HG03342 (cell line): ENCODE measurements at regions not wholly inside any gene's neighbourhood (a gene's known extent, or its start where the extent isn't known, plus 50 kb on each side); places are given as distances from the start of the nearest gene placed in this dataset.
"Not testable (repeated sequence)": the region's sequence is repeated elsewhere in the genome, so short reads cannot be mapped to it uniquely, and the experiment has no call there.

Experiments
- ATAC-seq: cut with Tn5 transposase; IDR thresholded peaks from one replicate; pipeline ENCODE4 v1.9.1; 2021; ENCODE audit warnings: mild to moderate bottlenecking, moderate library complexity; ENCODE audit not compliant: unreplicated experiment

DNA sequence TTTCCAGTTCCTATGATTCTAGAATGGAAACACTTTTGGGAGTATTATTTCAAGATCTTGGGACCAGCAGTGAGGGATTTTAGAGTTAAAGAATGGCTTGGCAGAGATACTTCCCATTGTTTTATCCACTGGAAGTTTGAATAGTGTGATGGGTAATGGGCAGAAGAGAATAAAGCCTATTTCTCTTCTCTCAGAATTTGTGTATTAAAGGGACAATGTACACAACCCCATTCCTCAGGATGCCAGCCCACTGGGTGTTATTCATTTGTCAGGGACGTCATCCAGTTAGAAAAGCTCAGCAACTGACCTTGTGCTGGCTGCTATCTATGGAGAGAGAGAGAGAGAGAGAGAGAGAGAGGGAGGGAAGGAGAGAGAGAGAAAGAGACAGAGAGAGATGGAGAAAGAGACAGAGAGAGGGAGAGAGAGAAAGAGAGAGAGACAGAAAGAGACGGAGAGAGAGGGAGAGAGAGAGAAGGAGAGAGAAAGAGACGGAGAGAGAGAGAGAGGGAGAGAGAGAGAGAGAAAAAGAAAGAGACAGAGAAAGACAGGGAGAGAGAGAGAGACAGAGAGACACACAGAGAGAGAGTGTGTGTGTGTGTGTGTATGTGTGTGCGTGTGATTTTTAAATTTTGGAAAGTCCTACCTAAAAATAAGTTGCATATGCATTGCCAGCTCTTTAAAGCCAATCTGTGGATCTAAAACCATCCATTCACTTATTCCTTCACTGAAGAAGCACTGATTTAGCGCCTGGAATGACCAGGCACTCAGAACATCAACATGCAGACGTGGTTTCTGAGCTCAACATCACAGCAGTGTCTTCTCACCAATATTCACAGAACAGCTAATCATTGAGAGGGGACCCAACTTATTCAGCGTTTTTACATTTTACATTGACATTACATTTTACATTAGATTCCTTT lies 388.8 kb downstream of the THBS2 start:
- no peak for ATAC-seq

- ATAC-seq: no peak
These were observed 390.2 kb downstream of the THBS2 start for GRCh38 chr6:168863467-168863866.

- no peak for ATAC-seq
These were observed 391.2 kb downstream of the THBS2 start for GRCh38 chr6:168862346-168862980.

DNA sequence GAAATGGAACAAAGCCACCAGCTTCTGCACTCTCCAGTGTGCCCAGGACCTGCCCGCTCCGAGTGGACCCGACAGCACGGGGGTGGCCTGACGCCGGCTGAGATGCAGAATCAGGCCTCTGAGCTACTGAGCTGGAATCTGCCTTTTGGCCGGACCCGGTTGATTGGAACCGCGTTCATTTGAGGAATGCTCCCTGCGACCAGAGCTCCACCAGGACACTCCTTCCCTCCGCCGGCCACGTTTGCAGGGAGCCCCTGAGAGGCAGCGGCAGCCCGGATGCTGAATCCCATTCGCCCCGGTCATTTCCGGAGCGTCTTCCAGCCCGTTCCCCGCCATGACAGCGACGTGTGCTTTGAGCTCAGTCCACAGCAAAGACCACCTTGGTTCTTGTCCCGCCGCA lies 392.7 kb downstream of the THBS2 start:
- no peak for ATAC-seq

DNA sequence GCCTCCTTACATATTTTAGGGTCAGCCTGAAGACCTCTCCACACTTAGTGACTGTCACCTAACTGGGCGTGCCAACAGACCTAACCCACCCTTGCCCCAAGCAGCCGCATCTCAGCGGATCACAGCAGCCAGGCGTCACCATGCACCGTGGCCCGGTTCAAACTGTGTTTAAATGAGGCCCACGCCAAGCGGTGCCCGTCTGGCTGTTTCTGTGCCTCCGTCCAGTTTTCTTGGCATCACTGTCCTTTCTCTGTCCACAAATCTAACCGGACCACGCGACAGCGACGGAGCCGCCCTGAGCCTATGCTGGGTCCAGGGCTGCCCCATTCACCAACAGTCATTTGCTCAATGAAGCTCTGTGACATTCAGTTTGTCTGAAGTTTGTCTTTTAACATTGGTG lies 393.3 kb downstream of the THBS2 start:
- ATAC-seq: no peak

- no peak for ATAC-seq
These were observed 394.7 kb downstream of the THBS2 start for GRCh38 chr6:168858926-168859325.

DNA sequence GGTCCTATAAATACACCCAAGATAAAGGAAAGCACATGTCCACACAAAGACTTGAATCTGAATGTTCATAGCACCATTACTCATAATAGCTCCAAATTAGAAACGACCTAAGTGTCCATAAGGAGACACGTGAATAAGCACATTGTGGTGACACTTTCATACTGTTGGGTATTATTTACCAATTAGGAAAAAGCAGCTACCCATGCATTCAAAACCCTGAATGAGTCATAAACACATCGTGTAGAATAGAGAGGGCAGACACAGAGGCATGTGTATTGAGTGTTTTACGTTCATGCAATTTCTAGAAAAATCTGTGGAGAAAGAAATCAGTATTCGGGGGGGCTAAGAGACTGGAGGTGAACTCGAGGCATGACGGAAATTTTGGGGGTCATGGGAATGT lies 396.7 kb downstream of the THBS2 start:
- no peak for ATAC-seq

DNA sequence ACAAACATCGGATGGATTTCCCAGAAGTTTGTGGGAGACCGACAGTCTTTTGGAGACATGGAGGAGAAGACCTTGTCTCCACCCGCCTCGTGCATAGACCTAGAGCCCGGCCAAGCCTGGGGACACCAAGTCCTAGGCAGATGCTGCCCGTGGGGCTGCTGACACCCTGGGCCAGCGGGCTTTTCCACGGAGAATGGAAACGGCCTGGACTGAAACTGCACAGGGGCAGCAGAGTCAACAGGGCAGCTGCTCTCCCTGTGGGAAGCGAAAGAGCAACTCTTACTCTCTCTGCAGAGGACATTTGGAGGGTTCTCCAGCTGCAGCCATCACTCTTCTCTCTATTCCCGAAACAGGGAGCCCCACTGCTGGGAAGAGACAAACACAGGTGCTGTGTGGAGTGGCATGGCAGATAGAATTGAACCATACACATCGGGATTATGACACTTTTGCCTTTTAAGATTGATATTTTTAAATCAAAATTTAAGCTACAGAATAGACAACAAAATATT lies 401.2 kb downstream of the THBS2 start:
- no peak for ATAC-seq

DNA sequence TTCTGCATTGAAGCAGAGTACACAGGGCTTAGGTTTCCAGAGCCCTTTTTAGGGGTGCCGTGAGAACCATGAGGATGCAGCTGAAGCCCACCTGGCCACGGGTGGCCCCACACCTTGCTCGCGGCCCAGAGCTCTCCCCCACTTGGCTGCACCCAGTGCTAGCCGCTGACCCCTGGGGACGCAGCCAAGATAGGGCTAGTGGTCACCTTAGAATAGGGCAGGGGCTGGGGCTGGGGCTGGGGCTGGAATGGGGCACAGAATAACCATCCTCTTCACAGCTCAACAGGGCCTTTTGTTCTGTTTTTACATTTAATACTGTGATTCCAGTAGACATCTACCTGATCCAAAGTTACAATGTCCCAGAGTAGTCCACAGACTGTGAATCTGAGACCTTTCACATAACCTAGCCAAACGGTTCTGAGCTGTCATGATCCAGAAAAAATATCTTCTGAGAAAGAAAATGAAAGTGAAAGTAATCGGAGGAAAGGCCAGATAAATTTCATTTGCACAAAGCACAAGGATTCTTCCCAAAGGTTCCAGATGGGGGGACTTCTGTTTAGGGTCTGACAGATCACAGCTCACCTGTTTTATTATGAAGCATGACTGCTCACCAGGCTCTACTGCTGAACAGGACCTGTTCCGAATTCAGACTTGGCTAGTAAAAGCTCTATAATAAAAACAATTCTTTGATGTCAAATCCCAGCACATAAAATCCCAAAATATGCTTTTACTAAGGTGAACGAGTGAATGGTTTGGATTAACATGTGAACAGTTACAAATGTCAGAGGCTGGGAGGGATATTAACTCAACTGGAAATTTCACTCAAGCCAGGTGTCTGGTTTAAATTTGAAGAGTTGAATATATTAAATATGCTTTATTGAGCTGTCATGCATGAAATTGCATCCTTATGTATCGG lies 401.9 kb downstream of the THBS2 start:
- ATAC-seq: no peak

GRCh38 chr6:168850027-168850736 lies 403.5 kb downstream of the THBS2 start:
- ATAC-seq: not testable (repeated sequence)

DNA sequence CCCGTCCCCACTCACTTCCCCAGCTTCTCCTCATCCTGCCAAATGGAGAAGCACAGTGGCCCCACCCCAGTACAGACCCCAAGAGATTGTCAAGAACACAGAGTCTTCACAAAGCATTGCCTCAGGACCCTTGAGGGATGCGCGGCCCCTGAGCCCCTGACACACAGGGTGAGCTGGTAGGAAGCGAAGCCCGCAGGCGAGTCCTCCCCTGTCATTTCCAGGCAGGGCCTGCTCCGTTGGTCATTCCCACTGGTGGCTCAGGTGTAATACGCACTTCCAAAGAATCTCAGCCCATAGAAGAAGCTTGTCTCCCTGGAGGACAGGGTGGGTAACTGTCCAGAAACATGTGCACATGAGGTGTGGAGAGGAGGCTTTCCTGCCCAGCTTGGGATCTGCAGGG lies 404.2 kb downstream of the THBS2 start:
- ATAC-seq: no peak

DNA sequence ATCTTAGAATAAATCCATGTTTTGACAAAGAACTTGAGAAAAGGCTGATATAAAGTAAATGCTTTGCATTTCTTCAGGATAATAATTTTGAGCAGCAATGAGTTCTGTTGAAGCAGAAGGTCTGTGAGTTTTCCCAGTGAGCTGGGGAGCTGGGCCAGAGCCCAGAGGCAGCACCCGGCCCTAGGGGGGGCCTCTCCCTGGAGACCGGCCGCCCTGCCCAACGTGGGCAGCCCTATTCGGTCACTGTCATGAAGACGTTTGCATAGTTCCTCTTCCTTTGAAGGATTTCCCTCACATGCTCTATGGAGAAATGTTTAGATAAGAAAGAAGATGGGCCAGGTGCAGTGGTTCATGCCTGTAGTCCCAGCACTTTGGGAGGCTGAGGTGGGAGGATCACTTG lies 404.8 kb downstream of the THBS2 start:
- ATAC-seq: no peak

- ATAC-seq: no peak
These were observed 404.0 kb downstream of the SMOC2 start for GRCh38 chr6:168844821-168845609.

- ATAC-seq: not testable (repeated sequence)
These were observed 401.7 kb downstream of the SMOC2 start for GRCh38 chr6:168842632-168843212.

- no peak for ATAC-seq
These were observed 400.8 kb downstream of the SMOC2 start for GRCh38 chr6:168841609-168842278.

- not testable (repeated sequence) for ATAC-seq
These were observed 399.9 kb downstream of the SMOC2 start for GRCh38 chr6:168840932-168841331.

DNA sequence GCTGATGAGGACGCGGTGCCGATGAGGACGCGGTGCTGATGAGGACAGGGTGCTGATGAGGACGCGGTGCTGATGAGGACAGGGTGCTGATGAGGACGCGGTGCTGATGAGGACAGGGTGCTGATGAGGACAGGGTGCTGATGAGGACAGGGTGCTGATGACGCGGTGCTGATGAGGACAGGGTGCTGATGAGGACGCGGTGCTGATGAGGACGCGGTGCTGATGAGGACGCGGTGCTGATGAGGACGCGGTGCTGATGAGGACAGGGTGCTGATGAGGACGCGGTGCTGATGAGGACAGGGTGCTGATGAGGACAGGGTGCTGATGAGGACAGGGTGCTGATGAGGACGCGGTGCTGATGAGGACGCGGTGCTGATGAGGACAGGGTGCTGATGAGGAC lies 399.3 kb downstream of the SMOC2 start:
- not testable (repeated sequence) for ATAC-seq

DNA sequence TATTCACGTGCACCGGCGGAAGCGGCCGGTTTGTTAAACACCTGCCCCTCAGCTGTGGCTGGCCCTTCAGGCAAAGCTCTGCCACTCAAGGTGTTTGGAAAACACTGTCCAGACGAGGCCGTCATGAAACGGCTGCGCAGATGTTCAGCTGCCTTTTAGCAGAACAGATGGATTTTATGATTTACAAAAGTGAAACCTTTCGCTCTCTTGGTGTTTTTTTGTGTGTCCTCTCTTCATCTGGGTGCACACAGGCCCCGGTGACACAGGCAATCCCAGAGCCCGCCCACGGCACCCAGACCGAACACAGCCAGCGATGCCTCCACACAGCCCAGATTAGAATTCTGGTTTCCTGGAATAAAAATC lies 397.0 kb downstream of the SMOC2 start:
- no peak for ATAC-seq
